ENCODE measurements at regions not wholly inside any gene's neighbourhood (a gene's known extent, or its start where the extent isn't known, plus 50 kb on each side); places are given as distances from the start of the nearest gene placed in this dataset.

DNA sequence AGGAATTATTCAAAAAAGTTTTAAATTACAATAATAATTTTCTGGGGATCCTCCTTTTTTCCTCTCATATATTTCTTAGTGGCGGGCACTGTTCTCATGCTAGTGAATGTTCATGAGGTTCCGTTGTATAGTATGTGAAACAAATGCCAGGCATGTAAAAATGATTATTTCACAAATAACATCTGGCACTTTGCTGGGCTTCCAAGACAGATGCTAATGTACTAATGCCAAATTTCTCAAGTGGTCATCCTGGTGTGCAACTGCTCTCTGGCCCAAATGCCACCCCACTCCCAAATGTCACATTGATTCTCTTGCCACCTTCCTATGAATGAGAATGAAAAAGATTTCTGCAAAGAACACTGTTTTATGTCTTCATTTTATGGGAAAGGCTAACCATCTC, 564.0 kb upstream of the GCFC2 start:
- Histone ChIP-seq H3K9ac (ENCODE audit: insufficient read depth, low read length) (no peak overlapping the region), H3K27me3 (ENCODE audit: control insufficient read depth, insufficient read depth, low read length) (no peaks in the 10 kb centered on the region), H3K4me2 (ENCODE audit: extremely low read depth, insufficient read depth, low read length) (no peak overlapping the region), H3K79me2 (ENCODE audit: control insufficient read depth, insufficient read depth, low read length) (no peaks in the 10 kb centered on the region), H3K4me1 (ENCODE audit: control insufficient read depth, extremely low read depth, insufficient read depth, low read length) (no peaks in the 10 kb centered on the region), H3K4me3 (replicated peaks in 1 of 4; ENCODE audit: control extremely low read depth in 1 of 4, insufficient read depth in 1 of 4, low read depth in 3 of 4, low read length in 4 of 4) (no peak overlapping the region), H3K27ac (ENCODE audit: insufficient read depth, low read length) (no peak overlapping the region), H2AFZ (ENCODE audit: low read length) (no peak overlapping the region), H3K36me3 (ENCODE audit: control insufficient read depth, insufficient read depth, low read length) (no peaks in the 10 kb centered on the region), H3K9me3 (ENCODE audit: control insufficient read depth, insufficient read depth, low read depth, low read length) (no peaks in the 10 kb centered on the region), H4K20me1 (ENCODE audit: control insufficient read depth, extremely low read depth, insufficient read depth, low read length) (no peaks in the 10 kb centered on the region)
- TF ChIP-seq, protein P1, sequence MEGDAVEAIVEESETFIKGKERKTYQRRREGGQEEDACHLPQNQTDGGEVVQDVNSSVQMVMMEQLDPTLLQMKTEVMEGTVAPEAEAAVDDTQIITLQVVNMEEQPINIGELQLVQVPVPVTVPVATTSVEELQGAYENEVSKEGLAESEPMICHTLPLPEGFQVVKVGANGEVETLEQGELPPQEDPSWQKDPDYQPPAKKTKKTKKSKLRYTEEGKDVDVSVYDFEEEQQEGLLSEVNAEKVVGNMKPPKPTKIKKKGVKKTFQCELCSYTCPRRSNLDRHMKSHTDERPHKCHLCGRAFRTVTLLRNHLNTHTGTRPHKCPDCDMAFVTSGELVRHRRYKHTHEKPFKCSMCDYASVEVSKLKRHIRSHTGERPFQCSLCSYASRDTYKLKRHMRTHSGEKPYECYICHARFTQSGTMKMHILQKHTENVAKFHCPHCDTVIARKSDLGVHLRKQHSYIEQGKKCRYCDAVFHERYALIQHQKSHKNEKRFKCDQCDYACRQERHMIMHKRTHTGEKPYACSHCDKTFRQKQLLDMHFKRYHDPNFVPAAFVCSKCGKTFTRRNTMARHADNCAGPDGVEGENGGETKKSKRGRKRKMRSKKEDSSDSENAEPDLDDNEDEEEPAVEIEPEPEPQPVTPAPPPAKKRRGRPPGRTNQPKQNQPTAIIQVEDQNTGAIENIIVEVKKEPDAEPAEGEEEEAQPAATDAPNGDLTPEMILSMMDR (conservative IDR thresholded peaks at IDR 0.05 in 1 of 2, IDR thresholded peaks at IDR 0.05 in 1 of 2; ENCODE audit: low read depth in 1 of 2, low read length in 2 of 2): no peak
- TF ChIP-seq EZH2 (IDR thresholded peaks at IDR 0.05; ENCODE audit: low read length, missing control alignments): no peak
- no peak for DNase-seq (ENCODE audit: low read depth in 2 of 2)

DNA sequence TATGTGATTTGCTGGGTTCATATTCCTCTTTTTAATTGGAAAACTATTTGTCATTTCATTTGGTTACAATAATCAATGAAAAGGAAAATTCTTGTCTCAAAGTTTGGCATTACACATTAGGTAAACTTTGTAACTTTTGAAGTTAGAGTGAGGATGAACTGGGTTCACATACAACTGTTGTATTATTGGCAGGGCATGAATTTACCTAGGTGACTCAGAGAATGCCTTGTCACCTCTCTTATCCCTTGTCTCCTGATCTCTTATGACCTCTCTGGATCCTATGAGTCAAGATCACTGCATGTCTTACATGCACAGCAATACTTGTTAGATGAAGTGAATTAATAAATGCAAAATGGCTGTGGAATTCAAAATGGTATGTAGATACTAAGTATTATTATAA, 563.4 kb upstream of the GCFC2 start:
- Histone ChIP-seq H3K79me2 (ENCODE audit: control insufficient read depth, insufficient read depth, low read length) (no peaks in the 10 kb centered on the region), H3K4me2 (ENCODE audit: extremely low read depth, insufficient read depth, low read length) (no peak overlapping the region), H3K9me3 (ENCODE audit: control insufficient read depth, insufficient read depth, low read depth, low read length) (no peaks in the 10 kb centered on the region), H3K27ac (ENCODE audit: insufficient read depth, low read length) (no peak overlapping the region), H3K9ac (ENCODE audit: insufficient read depth, low read length) (no peak overlapping the region), H2AFZ (ENCODE audit: low read length) (no peak overlapping the region), H3K36me3 (ENCODE audit: control insufficient read depth, insufficient read depth, low read length) (no peaks in the 10 kb centered on the region), H3K4me1 (ENCODE audit: control insufficient read depth, extremely low read depth, insufficient read depth, low read length) (no peaks in the 10 kb centered on the region), H4K20me1 (ENCODE audit: control insufficient read depth, extremely low read depth, insufficient read depth, low read length) (no peaks in the 10 kb centered on the region), H3K4me3 (replicated peaks in 1 of 4; ENCODE audit: control extremely low read depth in 1 of 4, insufficient read depth in 1 of 4, low read depth in 3 of 4, low read length in 4 of 4) (no peak overlapping the region), H3K27me3 (ENCODE audit: control insufficient read depth, insufficient read depth, low read length) (no peaks in the 10 kb centered on the region)
- TF ChIP-seq, protein P1 (conservative IDR thresholded peaks at IDR 0.05 in 1 of 2, IDR thresholded peaks at IDR 0.05 in 1 of 2; ENCODE audit: low read depth in 1 of 2, low read length in 2 of 2): no peak
- no peak for TF ChIP-seq EZH2 (IDR thresholded peaks at IDR 0.05; ENCODE audit: low read length, missing control alignments)
- no peak for DNase-seq (ENCODE audit: low read depth in 2 of 2)

DNA sequence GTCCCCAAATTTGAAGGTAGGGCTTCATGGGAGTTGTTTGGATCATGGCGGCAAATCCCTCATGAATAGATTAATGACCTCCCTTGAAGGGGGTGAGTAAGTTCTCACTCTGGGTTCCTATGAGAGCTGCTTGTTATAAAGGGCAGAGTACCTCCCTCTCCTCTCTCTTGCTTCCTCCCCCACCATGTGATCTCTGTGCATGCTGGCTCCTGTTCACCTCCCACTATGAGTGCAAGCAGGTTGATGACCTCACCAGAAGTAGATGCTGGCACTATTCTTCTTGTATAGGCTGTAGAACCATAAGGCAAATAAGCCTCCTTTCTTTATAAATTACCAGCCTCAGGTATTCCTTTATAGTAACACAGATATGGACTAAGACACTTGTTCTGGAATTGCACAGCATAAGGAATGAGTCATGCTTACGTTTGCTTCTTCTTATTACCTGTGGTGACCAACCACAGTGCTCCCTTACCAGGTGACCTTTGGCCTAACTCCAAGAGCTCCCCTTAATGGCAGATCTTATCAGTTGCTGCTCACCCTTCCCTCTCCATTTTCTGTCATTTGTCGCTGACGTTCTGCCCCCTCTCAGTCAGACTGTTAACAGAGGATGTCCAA, 559.5 kb upstream of the GCFC2 start:
- DNase-seq (ENCODE audit: low read depth in 2 of 2): no peak
- TF ChIP-seq, protein P1 (conservative IDR thresholded peaks at IDR 0.05 in 1 of 2, IDR thresholded peaks at IDR 0.05 in 1 of 2; ENCODE audit: low read depth in 1 of 2, low read length in 2 of 2): no peak
- TF ChIP-seq EZH2 (IDR thresholded peaks at IDR 0.05; ENCODE audit: low read length, missing control alignments): no peak
- Histone ChIP-seq H2AFZ (ENCODE audit: low read length) (no peak overlapping the region), H3K79me2 (ENCODE audit: control insufficient read depth, insufficient read depth, low read length) (no peaks in the 10 kb centered on the region), H3K27me3 (ENCODE audit: control insufficient read depth, insufficient read depth, low read length) (no peaks in the 10 kb centered on the region), H3K4me3 (replicated peaks in 1 of 4; ENCODE audit: control extremely low read depth in 1 of 4, insufficient read depth in 1 of 4, low read depth in 3 of 4, low read length in 4 of 4) (no peak overlapping the region), H3K36me3 (ENCODE audit: control insufficient read depth, insufficient read depth, low read length) (no peaks in the 10 kb centered on the region), H3K9ac (ENCODE audit: insufficient read depth, low read length) (no peak overlapping the region), H3K4me1 (ENCODE audit: control insufficient read depth, extremely low read depth, insufficient read depth, low read length) (no peaks in the 10 kb centered on the region), H3K4me2 (ENCODE audit: extremely low read depth, insufficient read depth, low read length) (no peak overlapping the region), H3K27ac (ENCODE audit: insufficient read depth, low read length) (no peak overlapping the region), H4K20me1 (ENCODE audit: control insufficient read depth, extremely low read depth, insufficient read depth, low read length) (no peaks in the 10 kb centered on the region), H3K9me3 (ENCODE audit: control insufficient read depth, insufficient read depth, low read depth, low read length) (no peaks in the 10 kb centered on the region)
